ENCODE measurements at regions not wholly inside any gene's neighbourhood (a gene's known extent, or its start where the extent isn't known, plus 50 kb on each side); places are given as distances from the start of the nearest gene placed in this dataset.

GRCh38 chr1:59236721-59237545 is 60.0 kb upstream of the FGGY start:
- no peak for TF ChIP-seq CTCF (IDR thresholded peaks at IDR 0.05; ENCODE audit: low read depth, low read length)
- DNase-seq (ENCODE audit: low read depth in 2 of 2): no peak
- no peak overlapping the region for H3K4me3 ChIP-seq (replicated peaks in 1 of 2; ENCODE audit: low read depth in 2 of 2, low read length in 2 of 2)

- H3K4me3 ChIP-seq (replicated peaks in 1 of 2; ENCODE audit: low read depth in 2 of 2, low read length in 2 of 2): no peak overlapping the region
- DNase-seq (ENCODE audit: low read depth in 2 of 2): peak in 1 of 2 donors; percentile 22
- no peak for TF ChIP-seq CTCF (IDR thresholded peaks at IDR 0.05; ENCODE audit: low read depth, low read length)
Observed at GRCh38 chr1:59237900-59238299, 59.0 kb upstream of the FGGY start.

- DNase-seq (ENCODE audit: low read depth in 2 of 2): no peak
- H3K4me3 ChIP-seq (replicated peaks in 1 of 2; ENCODE audit: low read depth in 2 of 2, low read length in 2 of 2): no peak overlapping the region
- no peak for TF ChIP-seq CTCF (IDR thresholded peaks at IDR 0.05; ENCODE audit: low read depth, low read length)
Observed at GRCh38 chr1:59238333-59238934, 58.5 kb upstream of the FGGY start.

GRCh38 chr1:59238993-59239392 is 57.9 kb upstream of the FGGY start:
- no peak for DNase-seq (ENCODE audit: low read depth in 2 of 2)
- TF ChIP-seq CTCF (IDR thresholded peaks at IDR 0.05; ENCODE audit: low read depth, low read length): no peak
- no peak overlapping the region for H3K4me3 ChIP-seq (replicated peaks in 1 of 2; ENCODE audit: low read depth in 2 of 2, low read length in 2 of 2)

- DNase-seq (ENCODE audit: low read depth in 2 of 2): no peak
- H3K4me3 ChIP-seq (replicated peaks in 1 of 2; ENCODE audit: low read depth in 2 of 2, low read length in 2 of 2): no peak overlapping the region
- TF ChIP-seq CTCF (IDR thresholded peaks at IDR 0.05; ENCODE audit: low read depth, low read length): no peak
Observed at GRCh38 chr1:59241909-59242308, 55.0 kb upstream of the FGGY start.

GRCh38 chr1:59242370-59242769 is 54.5 kb upstream of the FGGY start:
- no peak overlapping the region for H3K4me3 ChIP-seq (replicated peaks in 1 of 2; ENCODE audit: low read depth in 2 of 2, low read length in 2 of 2)
- TF ChIP-seq CTCF (IDR thresholded peaks at IDR 0.05; ENCODE audit: low read depth, low read length): no peak
- DNase-seq (ENCODE audit: low read depth in 2 of 2): no peak

Measured in cardiac fibroblast (primary cell).